ENCODE measurements at regions not wholly inside any gene's neighbourhood (a gene's known extent, or its start where the extent isn't known, plus 50 kb on each side); places are given as distances from the start of the nearest gene placed in this dataset.

DNA sequence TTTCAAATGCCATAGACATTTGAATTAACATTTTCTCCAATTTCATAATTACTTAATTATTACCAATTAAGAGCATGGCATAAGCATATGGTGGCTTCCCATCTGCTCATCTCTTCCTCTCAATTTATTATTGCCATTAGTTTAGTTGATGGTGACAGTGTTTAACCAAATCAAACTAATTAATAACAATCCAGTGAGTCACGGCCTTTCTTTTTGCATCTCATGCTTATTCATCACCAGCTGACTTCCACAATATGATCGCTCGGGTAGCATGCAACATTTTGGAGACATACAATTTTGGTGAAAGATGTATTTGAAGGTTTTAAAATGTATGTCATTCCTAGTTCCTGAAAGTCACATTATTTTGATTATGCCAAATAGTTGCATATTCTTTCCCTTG is 172.8 kb upstream of the TACR3 start:
- TF ChIP-seq SP1 (IDR thresholded peaks at IDR 0.05; ENCODE audit: low read depth) (no peak), CEBPB (IDR thresholded peaks at IDR 0.05; ENCODE audit: low read depth) (no peak), POLR2AphosphoS5 (IDR thresholded peaks at IDR 0.05; ENCODE audit: low read depth, low read length) (no peak), EZH2 (IDR thresholded peaks at IDR 0.05) (no peak), POLR2A (IDR thresholded peaks at IDR 0.05; ENCODE audit: borderline replicate concordance, extremely low read depth, insufficient read depth, insufficient read length) (no peak), FOSL1 (IDR thresholded peaks at IDR 0.05; ENCODE audit: low read depth) (no peak)
- TF ChIP-seq, protein P1, sequence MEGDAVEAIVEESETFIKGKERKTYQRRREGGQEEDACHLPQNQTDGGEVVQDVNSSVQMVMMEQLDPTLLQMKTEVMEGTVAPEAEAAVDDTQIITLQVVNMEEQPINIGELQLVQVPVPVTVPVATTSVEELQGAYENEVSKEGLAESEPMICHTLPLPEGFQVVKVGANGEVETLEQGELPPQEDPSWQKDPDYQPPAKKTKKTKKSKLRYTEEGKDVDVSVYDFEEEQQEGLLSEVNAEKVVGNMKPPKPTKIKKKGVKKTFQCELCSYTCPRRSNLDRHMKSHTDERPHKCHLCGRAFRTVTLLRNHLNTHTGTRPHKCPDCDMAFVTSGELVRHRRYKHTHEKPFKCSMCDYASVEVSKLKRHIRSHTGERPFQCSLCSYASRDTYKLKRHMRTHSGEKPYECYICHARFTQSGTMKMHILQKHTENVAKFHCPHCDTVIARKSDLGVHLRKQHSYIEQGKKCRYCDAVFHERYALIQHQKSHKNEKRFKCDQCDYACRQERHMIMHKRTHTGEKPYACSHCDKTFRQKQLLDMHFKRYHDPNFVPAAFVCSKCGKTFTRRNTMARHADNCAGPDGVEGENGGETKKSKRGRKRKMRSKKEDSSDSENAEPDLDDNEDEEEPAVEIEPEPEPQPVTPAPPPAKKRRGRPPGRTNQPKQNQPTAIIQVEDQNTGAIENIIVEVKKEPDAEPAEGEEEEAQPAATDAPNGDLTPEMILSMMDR (IDR thresholded peaks at IDR 0.05 in 2 of 3, conservative IDR thresholded peaks at IDR 0.05 in 1 of 3; ENCODE audit: borderline replicate concordance in 1 of 3, insufficient read depth in 1 of 3, low read depth in 2 of 3, low read length in 2 of 3), result no peak
